Pulmonary artery endothelial cell (primary cell): ENCODE measurements at regions not wholly inside any gene's neighbourhood (a gene's known extent, or its start where the extent isn't known, plus 50 kb on each side); places are given as distances from the start of the nearest gene placed in this dataset.

Source experiments
- DNase-seq: peaks from one replicate; pipeline ENCODE4 v3.0.0-alpha.2; 2011; ENCODE audit warnings: low read depth, low spot score

GRCh38 chr16:87240211-87241136, 76.7 kb downstream of the C16orf95 start:
- no peak for DNase-seq

- no peak for DNase-seq
Observed at GRCh38 chr16:87241137-87241771, 75.9 kb downstream of the C16orf95 start.

GRCh38 chr16:87243478-87243877, 73.7 kb downstream of the C16orf95 start:
- no peak for DNase-seq

GRCh38 chr16:87244636-87245197, 72.5 kb downstream of the C16orf95 start:
- DNase-seq, result no peak

- no peak for DNase-seq
Observed at GRCh38 chr16:87245511-87245910, 71.7 kb downstream of the C16orf95 start.

- no peak for DNase-seq
Observed at GRCh38 chr16:87246269-87247065, 70.7 kb downstream of the C16orf95 start.

DNA sequence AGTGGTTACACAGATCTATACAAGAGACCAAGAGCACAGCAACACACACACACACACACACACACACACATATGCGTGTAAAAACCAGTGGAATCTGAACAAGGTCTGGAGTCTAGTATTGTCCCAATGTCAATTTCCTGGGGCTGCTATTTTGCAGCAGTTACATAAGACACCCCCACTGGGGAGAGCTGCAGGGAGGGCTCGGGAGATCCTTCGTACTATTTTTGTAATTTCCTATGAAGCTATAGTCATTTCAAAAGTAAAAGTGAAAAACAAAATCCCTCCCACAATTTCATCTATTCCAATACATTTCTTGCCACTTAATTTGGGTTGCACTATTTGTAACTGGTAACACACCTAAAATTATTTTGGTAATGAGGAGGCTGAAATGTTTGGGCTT, 68.5 kb downstream of the C16orf95 start:
- no peak for DNase-seq

DNA sequence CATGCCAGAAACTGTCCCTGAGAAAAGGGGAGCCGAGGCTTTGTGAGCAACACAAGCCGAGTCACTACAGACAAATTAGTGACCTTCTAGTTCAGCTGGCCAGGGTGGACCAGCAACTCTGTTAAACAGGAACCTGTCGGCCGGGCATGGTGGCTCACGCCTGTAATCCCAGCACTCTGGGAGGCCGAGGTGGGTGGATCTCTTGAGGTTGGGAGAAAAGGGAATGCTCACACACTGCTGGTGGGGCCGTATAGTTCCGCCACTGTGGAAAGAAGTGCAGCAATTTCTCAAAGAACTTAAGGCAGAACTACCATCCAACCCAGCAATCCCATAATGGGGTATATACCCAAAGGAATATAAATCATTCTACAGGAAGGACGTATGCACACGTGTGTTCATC, 67.8 kb downstream of the C16orf95 start:
- DNase-seq, result no peak

DNA sequence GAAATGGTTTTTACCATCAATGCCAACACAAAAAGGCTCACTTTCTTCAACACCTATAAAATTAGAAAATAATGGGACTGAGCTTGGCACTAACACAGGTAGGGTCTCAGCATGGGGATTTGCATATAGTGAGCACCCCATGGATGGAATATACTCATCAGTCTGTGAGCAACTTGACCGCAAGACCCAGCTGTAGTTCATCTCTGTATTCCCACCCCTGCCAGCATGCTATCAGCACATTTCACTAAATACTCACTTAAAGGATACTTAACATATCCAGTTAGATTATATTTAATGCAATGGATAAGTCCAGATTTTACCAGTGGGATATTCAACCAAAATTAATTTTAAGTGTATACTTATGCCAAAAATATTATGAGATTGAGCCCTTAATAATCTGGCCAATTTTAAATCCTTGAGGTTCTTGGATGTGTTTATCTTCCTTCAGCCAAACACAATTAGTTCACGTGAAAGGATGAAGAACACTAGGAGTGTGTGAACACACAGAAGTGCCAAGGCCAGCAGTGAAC, 66.7 kb downstream of the C16orf95 start:
- no peak for DNase-seq

- no peak for DNase-seq
Observed at GRCh38 chr16:87252269-87252970, 64.8 kb downstream of the C16orf95 start.
